Globus pallidus (tissue), 1 donor: ENCODE measurements at regions not wholly inside any gene's neighbourhood (a gene's known extent, or its start where the extent isn't known, plus 50 kb on each side); places are given as distances from the start of the nearest gene placed in this dataset.
"Not testable (repeated sequence)": the region's sequence is repeated elsewhere in the genome, so short reads cannot be mapped to it uniquely, and the experiment has no call there.

Source experiments
- DNase-seq: peaks from one replicate; pipeline ENCODE4 v3.0.0-alpha.2; 2015; ENCODE audit warnings: low spot score

- DNase-seq = no peak
Observed at GRCh38 chr16:86932130-86932982, 354.0 kb downstream of the FOXL1 start.

GRCh38 chr16:86934581-86935375 is 356.4 kb downstream of the FOXL1 start:
- DNase-seq = no peak

- DNase-seq = no peak
Observed at GRCh38 chr16:86939609-86940008, 361.3 kb downstream of the FOXL1 start.

- no peak for DNase-seq
Observed at GRCh38 chr16:86941731-86942130, 363.4 kb downstream of the FOXL1 start.

- no peak for DNase-seq
Observed at GRCh38 chr16:86942151-86943051, 364.1 kb downstream of the FOXL1 start.

GRCh38 chr16:86945166-86945900 is 367.0 kb downstream of the FOXL1 start:
- no peak for DNase-seq

GRCh38 chr16:86946396-86946795 is 368.0 kb downstream of the FOXL1 start:
- DNase-seq = no peak

GRCh38 chr16:86946981-86947380 is 368.6 kb downstream of the FOXL1 start:
- DNase-seq = no peak

- DNase-seq = no peak
Observed at GRCh38 chr16:86948046-86948445, 369.1 kb downstream of the C16orf95 start.

- DNase-seq = no peak
Observed at GRCh38 chr16:86949116-86949515, 368.1 kb downstream of the C16orf95 start.

- DNase-seq = no peak
Observed at GRCh38 chr16:86949630-86950029, 367.6 kb downstream of the C16orf95 start.

- DNase-seq = no peak
Observed at GRCh38 chr16:86951041-86951822, 366.0 kb downstream of the C16orf95 start.

GRCh38 chr16:86951831-86952598 is 365.2 kb downstream of the C16orf95 start:
- no peak for DNase-seq

GRCh38 chr16:86952769-86953168 is 364.4 kb downstream of the C16orf95 start:
- no peak for DNase-seq

GRCh38 chr16:86953631-86954391 is 363.4 kb downstream of the C16orf95 start:
- no peak for DNase-seq

GRCh38 chr16:86955136-86955855 is 361.9 kb downstream of the C16orf95 start:
- no peak for DNase-seq

- no peak for DNase-seq
Observed at GRCh38 chr16:86956437-86956836, 360.8 kb downstream of the C16orf95 start.

GRCh38 chr16:86957662-86958198 is 359.5 kb downstream of the C16orf95 start:
- not testable (repeated sequence) for DNase-seq
